Thymus (tissue), 11 donors: ENCODE measurements at regions not wholly inside any gene's neighbourhood (a gene's known extent, or its start where the extent isn't known, plus 50 kb on each side); places are given as distances from the start of the nearest gene placed in this dataset.

Source experiments
- DNase-seq, 9 donors: peaks; one replicate each; pipeline ENCODE4 v3.0.0-alpha.2; 2013; ENCODE audit warnings: low spot score in 9 of 9, low read depth in 6 of 9, missing footprints in 1 of 9
- H3K27ac ChIP-seq, 2 donors: one replicate each; pipeline ENCODE4 v1.5.1; 2013; ENCODE audit warnings: control low read depth in 1 of 2, low read depth in 1 of 2, low read length in 1 of 2, mild to moderate bottlenecking in 1 of 2, moderate library complexity in 1 of 2
- H3K27me3 ChIP-seq, 2 donors: one replicate each; pipeline ENCODE4 v1.5.1; 2013; ENCODE audit warnings: low read length in 1 of 2; ENCODE audit not compliant: control insufficient read depth in 2 of 2, insufficient read depth in 1 of 2
- H3K36me3 ChIP-seq, 2 donors: one replicate each; pipeline ENCODE4 v1.5.1; 2013; ENCODE audit warnings: low read length in 1 of 2, mild to moderate bottlenecking in 1 of 2, moderate library complexity in 1 of 2; ENCODE audit not compliant: control insufficient read depth in 2 of 2, insufficient read depth in 2 of 2
- H3K4me1 ChIP-seq, 2 donors: one replicate each; pipeline ENCODE4 v1.5.1; 2013; ENCODE audit warnings: low read length in 2 of 2; ENCODE audit not compliant: control insufficient read depth in 2 of 2, insufficient read depth in 2 of 2
- H3K4me3 ChIP-seq, 2 donors: one replicate each; pipeline ENCODE4 v1.5.1; 2013; ENCODE audit warnings: low read length in 2 of 2, control low read depth in 1 of 2, mild to moderate bottlenecking in 1 of 2
- H3K9me3 ChIP-seq, 2 donors: one replicate each; pipeline ENCODE4 v1.5.1; 2013; ENCODE audit warnings: low read length in 1 of 2, mild to moderate bottlenecking in 1 of 2; ENCODE audit not compliant: control insufficient read depth in 2 of 2, insufficient read depth in 1 of 2
- WGBS: extraction: QIAGEN DNeasy Blood & Tissue Kit; methylation state at CpG from one replicate; pipeline ENCODE4 v1.1.7; 2013; 5-methylcytosine and 5-hydroxymethylcytosine counted together
- donor health status: healthy.

- Histone ChIP-seq H3K9me3 (no peaks in the 10 kb centered on the region), H3K4me3 (no peak overlapping the region), H3K27ac (no peak overlapping the region), H3K36me3 (no peaks in the 10 kb centered on the region), H3K27me3 (no peaks in the 10 kb centered on the region), H3K4me1 (no peaks in the 10 kb centered on the region)
- no peak for DNase-seq
Observed at GRCh38 chr2:70397186-70397585, 95.3 kb upstream of the FAM136A start.

DNA sequence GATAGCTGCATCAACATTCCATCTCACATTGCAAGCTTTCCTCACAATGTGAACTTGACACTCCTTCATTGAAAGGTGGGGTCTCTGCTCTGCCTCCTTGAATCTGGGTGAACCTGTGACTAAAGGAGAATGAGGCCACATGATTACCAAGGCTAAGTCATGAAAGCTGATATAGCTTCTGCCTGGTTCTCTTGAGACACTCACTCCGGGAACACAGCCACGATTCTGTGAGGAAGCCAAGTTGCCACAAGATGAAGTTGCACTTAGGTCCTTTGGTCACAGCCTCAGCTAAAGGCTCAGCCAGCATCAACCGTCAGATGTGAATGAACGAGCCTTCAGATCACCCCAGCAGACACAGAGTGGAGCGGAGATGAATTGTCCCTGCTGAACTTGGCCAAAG lies 94.7 kb upstream of the FAM136A start:
- no peaks in the 10 kb centered on the region for H3K36me3 ChIP-seq
- H3K27me3 ChIP-seq: no peaks in the 10 kb centered on the region
- H3K4me3 ChIP-seq: no peak overlapping the region
- no peaks in the 10 kb centered on the region for H3K9me3 ChIP-seq
- 25% methylated on average over 5 of the region's 5 CpGs for WGBS
- H3K4me1 ChIP-seq: no peaks in the 10 kb centered on the region
- no peak overlapping the region for H3K27ac ChIP-seq
- peak in 1 of 9 donors; percentile 11 for DNase-seq

DNA sequence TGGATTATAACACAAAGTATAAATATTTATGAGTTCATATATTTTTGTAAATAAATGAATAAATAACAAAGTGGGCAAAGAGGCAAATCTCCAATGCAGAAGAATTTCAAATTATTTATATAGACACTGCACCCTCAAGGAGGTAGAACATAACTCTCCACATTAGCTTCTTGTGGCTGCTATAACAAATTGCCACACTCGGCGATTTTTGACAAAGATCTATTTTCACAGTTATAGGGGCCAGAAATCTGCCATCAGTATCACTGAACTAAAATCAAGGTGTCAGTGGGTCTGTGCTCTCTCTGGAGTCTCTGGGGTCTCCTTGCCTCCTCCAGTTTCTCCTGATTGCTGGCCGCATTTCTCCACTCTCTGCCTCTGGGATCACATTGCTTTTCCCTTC lies 92.0 kb upstream of the FAM136A start:
- H3K36me3 ChIP-seq: no peaks in the 10 kb centered on the region
- no peak overlapping the region for H3K27ac ChIP-seq
- H3K4me3 ChIP-seq: no peak overlapping the region
- no peaks in the 10 kb centered on the region for H3K9me3 ChIP-seq
- no peak for DNase-seq
- no peaks in the 10 kb centered on the region for H3K4me1 ChIP-seq
- no peaks in the 10 kb centered on the region for H3K27me3 ChIP-seq
- 98% methylated on average over 3 of the region's 3 CpGs for WGBS

- 96% methylated on average over 1 of the region's 1 CpG for WGBS
- Histone ChIP-seq H3K9me3 (no peaks in the 10 kb centered on the region), H3K4me3 (no peak overlapping the region), H3K4me1 (no peaks in the 10 kb centered on the region), H3K36me3 (no peaks in the 10 kb centered on the region), H3K27me3 (no peaks in the 10 kb centered on the region), H3K27ac (no peak overlapping the region)
- no peak for DNase-seq
Observed at GRCh38 chr2:70391988-70392387, 90.1 kb upstream of the FAM136A start.

DNA sequence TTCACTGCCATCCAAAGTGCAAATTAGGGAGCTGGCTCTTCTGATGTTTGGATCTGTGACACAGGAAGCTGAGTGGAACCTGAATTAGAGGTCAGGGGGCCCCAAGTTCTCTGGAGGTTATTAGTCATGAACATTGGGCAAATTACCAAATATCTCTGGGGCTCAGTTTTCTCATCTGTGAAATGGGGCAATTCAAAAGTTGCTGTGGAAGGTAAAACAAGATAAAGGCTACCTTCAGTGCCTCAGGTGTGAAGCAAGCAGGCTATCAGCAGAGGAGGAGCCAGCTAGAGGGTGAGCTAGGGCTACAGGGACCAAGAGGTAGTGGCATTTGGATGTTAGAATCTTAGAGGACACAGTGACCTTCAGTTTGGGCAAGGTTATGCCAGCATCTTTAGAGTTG lies 89.4 kb upstream of the FAM136A start:
- H3K9me3 ChIP-seq: no peaks in the 10 kb centered on the region
- no peak overlapping the region for H3K4me3 ChIP-seq
- H3K27me3 ChIP-seq: no peaks in the 10 kb centered on the region
- DNase-seq: no peak
- H3K27ac ChIP-seq: no peak overlapping the region
- H3K36me3 ChIP-seq: no peaks in the 10 kb centered on the region
- no peaks in the 10 kb centered on the region for H3K4me1 ChIP-seq

- H3K27ac ChIP-seq: no peak overlapping the region
- H3K36me3 ChIP-seq: no peaks in the 10 kb centered on the region
- DNase-seq: no peak
- no peak overlapping the region for H3K4me3 ChIP-seq
- WGBS: 94% methylated on average over 5 of the region's 5 CpGs
- no peaks in the 10 kb centered on the region for H3K4me1 ChIP-seq
- no peaks in the 10 kb centered on the region for H3K27me3 ChIP-seq
- no peaks in the 10 kb centered on the region for H3K9me3 ChIP-seq
Observed at GRCh38 chr2:70388813-70389212, 86.9 kb upstream of the FAM136A start.

- Histone ChIP-seq H3K4me1 (no peaks in the 10 kb centered on the region), H3K4me3 (no peak overlapping the region), H3K9me3 (no peaks in the 10 kb centered on the region), H3K27me3 (no peaks in the 10 kb centered on the region), H3K36me3 (no peaks in the 10 kb centered on the region), H3K27ac (no peak overlapping the region)
- no peak for DNase-seq
- WGBS: 92% methylated on average over 1 of the region's 1 CpG
Observed at GRCh38 chr2:70388128-70388527, 86.3 kb upstream of the FAM136A start.

DNA sequence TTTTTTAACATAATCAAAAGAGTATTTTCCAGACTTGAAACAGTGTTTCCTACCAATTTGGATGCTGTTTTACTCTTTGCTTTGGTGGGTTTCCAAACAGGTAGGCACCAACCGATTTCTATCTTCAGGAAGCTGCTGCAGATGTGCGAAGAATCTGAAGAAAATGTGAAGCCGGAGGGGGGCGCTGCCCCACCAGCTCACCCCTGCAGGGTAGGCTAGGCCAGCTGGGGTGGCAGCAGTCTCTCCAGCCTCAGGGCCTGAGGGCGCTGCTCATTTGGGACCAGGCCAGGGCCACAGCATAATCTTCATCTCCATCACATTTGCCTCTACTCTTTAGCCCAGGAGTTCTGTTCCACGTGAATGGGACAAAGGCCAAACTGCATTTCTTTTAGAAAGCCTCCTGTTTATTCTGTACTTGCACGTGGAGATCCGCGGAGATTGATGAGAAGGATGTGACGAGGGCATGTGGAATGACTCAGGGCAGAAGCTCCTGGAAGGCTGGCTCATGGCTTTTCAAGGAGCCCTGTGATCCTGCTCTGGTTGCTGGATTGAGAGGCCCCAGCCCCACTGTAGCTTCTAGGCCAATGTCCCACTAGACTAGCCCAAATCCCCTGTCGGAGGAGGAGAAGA lies 84.2 kb upstream of the FAM136A start:
- Histone ChIP-seq H3K9me3 (no peaks in the 10 kb centered on the region), H3K27me3 (no peaks in the 10 kb centered on the region), H3K4me1 (no peaks in the 10 kb centered on the region), H3K27ac (no peak overlapping the region), H3K36me3 (no peaks in the 10 kb centered on the region), H3K4me3 (no peak overlapping the region)
- no peak for DNase-seq
- whole genome bisulfite sequencing: 93% methylated on average over 11 of the region's 11 CpGs

DNA sequence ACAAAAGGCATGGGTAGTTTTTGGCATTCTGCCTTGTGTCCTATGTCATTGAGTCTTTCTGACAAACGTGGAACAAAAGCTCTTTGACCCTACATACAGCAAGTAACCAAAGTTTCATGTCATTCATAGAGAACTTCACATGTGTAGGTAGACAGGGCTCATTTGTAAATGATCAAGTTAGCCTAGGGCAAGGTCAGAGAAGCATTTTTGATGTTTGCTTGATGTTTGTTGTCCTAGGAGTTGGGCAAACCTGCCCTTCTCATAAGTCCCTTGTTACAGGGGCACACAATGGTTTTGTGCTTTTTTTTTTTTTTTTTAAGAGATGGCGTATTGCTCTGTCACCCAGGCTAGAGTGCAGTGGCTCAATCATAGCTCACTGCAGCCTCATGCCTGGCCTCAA lies 83.3 kb upstream of the FAM136A start:
- H3K27ac ChIP-seq: no peak overlapping the region

GRCh38 chr2:70381821-70382220 lies 80.0 kb upstream of the FAM136A start:
- no peaks in the 10 kb centered on the region for H3K9me3 ChIP-seq
- 77% methylated on average over 6 of the region's 6 CpGs for WGBS
- no peaks in the 10 kb centered on the region for H3K4me1 ChIP-seq
- no peaks in the 10 kb centered on the region for H3K27me3 ChIP-seq
- H3K4me3 ChIP-seq: no peak overlapping the region
- no peaks in the 10 kb centered on the region for H3K36me3 ChIP-seq
- no peak overlapping the region for H3K27ac ChIP-seq
- no peak for DNase-seq

More for the DNA sequence above, 83.3 kb upstream of the FAM136A start:
- H3K9me3 ChIP-seq: no peaks in the 10 kb centered on the region
- no peak for DNase-seq
- H3K27me3 ChIP-seq: no peaks in the 10 kb centered on the region
- 81% methylated on average over 2 of the region's 2 CpGs for WGBS
- H3K4me3 ChIP-seq: no peak overlapping the region
- H3K36me3 ChIP-seq: no peaks in the 10 kb centered on the region
- H3K4me1 ChIP-seq: no peaks in the 10 kb centered on the region
